ENCODE measurements at regions not wholly inside any gene's neighbourhood (a gene's known extent, or its start where the extent isn't known, plus 50 kb on each side); places are given as distances from the start of the nearest gene placed in this dataset.

DNA sequence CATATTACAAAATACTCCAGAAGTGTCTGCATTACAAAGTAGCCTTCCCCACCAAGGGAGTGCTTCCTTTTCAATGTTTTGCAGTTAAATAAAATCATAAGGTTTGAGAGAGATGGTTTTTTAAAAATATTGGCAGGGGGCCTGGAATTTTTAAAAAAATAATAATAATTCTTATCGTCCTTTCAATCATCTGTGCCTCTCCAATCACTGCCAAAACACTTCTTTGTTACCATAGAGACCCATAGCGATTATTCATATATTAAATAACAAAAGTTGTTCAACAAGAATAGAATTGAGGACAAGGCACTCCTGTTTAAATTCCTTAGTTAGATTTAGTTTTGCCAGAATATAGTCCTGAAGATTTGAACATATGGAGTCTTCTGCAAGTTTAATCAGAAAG lies 203.1 kb downstream of the FAT4 start:
- DNase-seq: no peak

DNA sequence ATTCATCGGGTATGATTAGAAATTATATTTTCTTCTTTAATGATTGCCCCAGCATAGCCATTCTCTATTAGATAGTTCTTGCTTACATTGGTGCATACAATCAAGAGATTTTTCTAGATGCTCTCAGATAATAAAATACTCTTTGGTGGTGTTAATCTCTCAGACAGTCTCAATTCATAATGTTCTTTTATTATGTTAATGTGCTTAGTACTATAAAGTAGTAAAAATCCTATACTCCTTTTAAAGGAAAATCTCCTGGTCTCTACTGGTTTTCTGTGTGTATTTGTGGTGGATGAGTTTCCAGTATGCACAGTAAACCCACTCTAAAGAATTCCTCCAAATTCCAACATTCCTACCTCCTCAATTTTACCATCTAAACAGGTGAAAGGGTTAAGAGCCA lies 203.5 kb downstream of the FAT4 start:
- DNase-seq: no peak

DNA sequence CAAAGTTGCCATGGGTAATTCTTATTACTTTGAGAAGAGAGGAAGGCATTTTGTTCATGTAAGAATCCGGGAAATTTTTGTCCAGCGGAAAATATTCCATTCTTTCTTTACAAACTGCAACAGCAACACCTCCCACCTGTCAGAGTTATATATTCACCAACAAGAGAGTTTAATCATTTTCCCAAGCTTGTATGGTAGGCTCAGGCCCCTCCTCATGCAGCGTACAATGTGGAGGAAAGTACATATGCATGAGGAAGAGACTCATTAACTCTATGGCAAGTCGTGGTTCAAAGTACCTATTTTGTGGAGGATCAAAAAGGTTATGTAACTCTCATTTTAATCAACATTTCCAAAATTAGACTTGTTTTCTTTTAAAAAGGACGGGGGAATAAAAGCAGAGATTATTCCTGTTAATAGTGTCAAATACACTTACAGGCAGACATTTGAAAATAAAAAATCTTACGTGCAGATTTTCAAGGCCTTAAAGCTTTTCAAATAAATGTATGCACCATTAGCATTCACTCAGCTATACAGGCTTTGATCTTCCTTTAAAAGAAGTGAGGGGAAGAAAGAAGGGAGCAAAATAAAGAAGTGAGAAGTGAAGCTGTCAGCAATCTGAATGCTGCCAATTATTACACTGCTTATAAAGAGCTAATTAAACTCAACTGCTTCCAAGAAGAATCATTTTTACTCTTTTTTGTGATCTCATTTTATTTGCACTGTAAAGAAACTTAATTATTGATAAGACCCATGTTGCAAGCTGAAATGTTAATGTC lies 204.8 kb downstream of the FAT4 start:
- DNase-seq: peak; percentile 2

DNA sequence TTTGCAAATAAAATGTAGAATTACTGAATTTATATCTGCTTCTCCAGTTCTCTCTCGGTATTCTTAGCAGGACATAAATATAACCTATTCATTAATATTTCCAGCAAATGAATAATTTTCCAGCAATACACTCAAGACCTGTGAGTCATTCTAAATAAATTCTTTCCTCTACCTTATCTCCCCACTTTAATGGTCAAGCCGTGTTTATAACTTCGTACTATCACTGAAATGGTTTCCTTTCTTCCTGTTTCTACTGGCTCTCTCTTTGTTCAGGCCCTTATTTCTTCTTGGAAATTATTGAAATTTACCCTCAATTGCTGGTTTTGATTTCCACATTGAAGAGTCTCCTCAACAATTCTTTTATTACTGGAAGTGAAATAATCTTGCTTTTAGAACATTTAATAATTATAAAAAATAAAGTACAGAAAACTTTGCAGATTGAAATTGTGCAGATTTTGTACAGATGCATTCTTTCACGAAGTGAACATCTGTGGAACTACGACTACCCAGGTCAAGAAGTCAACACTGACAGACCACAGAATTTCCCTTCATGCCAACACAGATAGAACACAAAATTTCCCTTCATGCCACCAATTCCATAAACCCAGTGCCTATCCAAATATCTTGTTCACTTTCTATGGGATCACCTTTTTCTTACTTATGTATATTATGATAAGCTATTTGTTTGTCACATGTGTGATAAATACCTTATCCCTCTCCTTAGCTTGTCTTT lies 205.7 kb downstream of the FAT4 start:
- DNase-seq: no peak

DNA sequence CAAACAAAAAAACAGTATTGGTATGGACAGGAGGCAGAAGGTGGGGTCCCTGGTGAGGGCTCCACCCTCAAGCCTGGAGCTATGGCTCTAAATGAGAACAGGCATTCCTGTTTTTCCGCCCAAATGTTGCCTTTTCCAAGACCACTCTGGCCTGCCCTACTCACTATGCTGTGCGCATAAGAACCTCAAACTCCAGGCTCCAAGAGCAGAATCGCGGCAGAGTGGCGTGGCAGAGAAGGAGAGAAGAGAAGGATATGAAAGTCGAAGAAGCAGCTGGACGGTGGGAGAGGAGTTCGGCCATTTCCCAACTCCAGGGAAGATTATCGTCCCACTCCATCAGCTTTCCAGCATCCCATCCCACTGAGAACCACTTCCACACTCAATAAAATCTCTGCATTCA lies 207.8 kb downstream of the FAT4 start:
- no peak for DNase-seq

DNA sequence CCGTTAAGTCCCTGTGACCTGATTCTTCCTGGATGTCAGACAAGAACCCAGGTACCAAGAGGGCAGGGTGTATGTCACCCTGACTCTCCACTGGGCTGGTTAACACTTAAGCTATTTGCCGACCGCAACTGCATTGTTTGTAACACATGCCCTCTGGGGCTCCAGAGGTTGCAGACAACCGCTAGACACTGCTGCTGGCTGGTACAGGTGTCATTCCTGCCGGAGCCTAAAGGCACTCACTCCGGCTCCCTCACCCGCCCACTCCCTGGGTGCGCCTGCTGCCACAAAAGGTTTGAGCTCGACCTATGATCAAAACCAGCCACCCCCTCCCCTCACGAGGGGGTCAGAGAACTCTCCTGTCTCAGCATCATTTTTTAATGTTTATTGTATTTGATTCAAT lies 208.2 kb downstream of the FAT4 start:
- peak; percentile 49 for DNase-seq

DNA sequence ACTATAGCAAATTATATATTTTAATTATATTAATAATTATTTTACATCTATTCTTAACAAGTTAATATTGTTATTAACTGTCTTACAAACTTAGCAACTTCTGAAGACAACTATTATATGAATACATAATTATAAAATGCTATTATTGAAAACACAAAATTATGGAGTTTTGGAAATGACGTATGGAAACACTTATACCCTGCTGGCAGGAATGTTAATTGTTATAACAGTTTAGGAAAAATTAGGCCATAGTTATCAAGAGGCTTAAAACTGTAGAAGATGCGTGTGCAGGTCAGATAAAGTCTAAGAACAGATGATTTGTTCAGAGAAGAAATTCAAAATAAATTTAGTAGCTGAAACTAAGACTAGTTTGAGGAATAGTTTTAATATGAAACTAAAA lies 211.7 kb downstream of the FAT4 start:
- no peak for DNase-seq

DNA sequence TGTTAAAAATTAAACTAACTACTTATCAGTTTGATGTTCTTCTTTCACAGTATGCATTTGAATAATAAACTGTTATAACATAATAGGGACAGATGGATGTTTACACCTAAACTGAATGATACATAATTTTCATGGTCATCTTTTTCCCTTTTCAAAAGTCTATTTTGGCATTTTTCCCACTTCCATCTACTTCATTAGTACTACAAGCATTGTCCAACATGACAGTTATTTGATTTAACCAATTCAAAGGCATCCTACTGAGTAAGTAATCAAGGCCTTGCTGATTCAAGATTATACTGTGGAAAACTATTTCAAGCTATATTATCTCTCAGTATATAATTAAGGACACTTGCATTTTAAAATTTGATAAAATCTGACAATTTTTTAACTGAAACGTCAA lies 212.9 kb downstream of the FAT4 start:
- DNase-seq: peak; percentile 95

DNA sequence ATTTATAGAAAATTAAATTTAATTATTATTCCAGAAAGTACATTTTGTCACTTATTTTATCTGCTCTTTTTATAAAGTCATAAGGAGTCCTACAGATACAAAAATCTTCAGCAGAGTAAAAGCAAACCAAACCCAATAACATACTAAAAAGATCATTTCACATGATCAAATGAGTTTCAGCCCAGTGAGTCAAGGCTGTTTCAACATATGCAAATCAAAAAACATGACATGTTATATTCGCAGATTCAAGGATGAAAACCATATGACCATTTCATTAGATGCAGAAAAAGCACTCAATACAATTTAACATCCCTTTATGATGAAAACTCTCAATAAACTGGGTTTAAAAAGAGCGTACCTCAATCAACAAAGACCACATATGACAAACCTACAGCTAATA lies 214.3 kb downstream of the FAT4 start:
- DNase-seq: no peak

DNA sequence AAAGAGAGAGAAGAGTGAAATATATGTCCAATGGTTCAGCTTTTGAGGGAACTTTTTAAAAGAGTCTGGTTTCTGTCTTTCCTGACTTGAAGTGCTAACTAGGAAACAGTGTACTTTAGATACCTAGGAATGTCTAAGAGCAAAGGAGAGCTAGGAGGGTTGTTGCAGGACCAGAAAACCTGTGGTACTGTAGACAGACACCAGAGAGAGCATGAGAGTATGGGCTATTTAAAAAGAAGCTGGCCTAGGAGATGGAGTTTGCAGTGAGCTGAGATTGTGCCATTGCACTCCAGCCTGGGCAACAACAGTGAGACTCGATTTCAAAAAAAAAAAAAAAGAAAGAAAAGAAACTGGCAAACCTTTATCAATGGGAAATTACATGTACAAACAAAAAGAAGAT lies 223.9 kb downstream of the FAT4 start:
- DNase-seq: no peak

DNA sequence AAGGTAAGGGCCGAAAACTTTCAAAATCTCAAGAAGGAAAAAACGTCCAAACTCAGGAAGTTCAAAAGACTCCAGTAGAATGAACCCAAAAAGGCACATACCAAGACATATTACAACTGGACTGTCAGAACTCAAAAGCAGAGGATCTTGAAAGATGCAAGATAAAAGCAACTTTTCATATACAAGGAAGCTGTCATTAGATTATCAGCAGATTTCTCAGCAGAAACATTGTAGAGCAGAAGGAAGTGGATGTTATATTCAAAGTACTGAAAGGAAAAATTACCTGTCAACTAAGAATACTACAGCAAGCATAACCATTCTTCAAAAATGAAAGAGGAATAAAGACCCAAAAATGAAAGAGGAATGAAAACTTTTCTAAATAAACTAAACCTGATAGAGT lies 224.9 kb downstream of the FAT4 start:
- no peak for DNase-seq

DNA sequence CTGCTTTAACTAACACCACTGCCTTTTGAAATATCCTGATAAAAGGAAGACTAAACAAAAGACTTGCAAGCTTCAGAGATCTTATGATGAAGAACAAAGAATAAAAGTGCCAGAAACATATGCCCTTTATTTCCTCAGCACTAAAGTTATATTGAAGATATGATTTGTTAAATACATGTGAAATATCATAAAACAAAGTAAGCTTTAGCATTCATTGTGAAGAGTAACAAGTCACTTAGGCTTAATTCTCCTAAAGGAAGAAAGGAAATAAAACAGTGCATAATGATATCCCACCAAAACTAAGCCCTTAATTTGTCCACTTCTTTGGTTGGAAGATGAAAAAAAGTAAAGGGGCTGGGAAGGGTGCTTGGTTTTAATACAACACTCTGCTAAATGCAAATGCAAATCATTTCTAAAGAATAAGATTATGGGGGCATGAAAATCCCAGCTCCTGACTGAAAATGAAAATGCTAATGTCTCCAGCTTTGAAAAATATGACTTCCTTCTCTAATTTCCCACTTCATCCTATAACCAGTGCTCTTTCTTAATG lies 227.2 kb downstream of the FAT4 start:
- no peak for DNase-seq

DNA sequence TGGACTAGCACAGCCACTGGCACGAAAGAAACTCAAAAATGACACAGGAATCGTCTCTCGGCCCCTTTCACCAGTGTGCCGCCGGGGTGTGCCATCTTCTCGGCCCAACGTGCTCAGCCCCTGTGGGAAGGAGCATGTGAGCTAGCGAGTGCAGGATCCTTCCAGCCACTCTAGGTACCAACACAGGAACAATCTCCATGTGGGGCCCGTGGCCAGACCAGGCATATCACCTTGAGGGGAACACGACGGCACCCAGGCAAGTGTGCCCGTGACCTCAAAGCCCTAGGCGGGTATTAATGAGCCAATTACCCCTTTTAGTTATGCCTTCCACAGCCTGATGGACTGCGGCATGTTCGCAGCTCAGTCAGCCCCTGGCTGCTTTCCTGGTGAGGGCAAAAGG lies 231.5 kb downstream of the FAT4 start:
- no peak for DNase-seq

DNA sequence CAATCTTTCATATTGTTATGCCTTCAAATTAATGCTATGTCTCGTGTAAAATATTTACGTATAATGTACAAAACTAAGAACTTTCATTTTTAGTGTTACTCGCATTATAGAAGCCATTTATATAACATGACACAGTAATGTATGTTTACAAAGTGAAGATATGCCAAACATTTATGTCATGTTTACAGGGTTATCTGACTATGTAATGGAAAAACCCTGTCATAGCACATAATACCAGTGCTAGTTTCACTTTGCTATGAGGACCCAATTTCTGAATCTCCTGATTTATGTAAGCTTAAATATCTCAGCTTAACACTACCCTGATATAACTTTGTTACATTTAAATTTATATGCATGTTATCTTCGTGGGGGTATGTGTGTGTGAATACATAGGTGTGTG lies 233.1 kb downstream of the FAT4 start:
- DNase-seq: no peak

DNA sequence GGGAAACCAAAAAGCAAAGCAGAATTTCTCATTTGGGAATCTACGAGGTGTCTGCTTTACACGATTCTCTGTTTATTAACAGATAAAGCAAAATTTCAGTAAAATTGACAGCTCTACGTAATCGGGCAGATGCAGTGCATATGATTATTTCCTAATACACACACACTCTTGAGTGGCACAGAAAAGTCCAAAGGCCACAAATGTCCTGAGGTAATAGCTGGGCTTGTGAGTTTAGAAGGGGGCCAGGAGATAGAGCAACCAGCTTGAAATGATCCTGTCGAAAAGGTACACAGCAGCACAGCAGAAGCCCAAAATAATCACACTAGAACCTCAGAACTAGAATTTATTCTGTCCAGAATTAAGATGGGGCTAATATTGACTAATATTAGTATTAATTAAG lies 236.0 kb downstream of the FAT4 start:
- no peak for DNase-seq

DNA sequence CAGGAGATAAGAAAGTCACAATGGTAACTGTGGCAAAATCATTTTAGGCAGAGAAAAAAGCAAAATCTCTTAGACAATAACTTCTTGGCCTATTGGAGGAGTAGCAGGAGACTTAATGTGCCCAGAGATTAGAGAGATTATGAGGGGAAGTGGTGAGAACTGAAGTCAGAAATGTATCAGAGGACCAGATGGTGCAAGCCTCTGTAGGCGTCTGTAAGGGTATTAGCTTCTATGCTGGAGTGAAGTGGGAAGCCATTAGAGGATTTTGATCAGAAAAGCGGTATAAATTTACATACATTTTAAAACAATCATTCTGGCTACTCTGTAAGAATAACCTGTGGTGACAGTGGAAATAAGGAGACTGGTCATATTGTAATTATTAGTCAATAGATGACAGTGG lies 236.7 kb downstream of the FAT4 start:
- DNase-seq: no peak

DNA sequence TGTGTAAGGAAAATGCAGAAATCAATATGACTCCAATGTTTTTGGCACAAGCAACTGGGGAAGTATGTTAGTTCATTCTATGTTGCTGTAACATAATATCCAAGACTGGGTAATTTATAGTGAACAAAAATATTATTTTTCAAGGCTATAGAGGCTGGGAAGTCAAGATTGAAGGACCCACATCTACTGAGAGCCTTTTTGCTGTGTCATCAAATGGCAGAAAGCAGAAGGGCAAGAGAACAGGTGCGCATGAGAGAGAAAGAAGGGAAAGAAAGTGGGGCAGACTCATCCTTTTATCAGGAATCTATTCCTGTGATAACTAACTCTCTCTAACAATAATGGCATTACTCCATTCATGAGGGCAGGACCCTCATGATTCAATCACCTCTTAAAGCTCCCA lies 237.2 kb downstream of the FAT4 start:
- no peak for DNase-seq

DNA sequence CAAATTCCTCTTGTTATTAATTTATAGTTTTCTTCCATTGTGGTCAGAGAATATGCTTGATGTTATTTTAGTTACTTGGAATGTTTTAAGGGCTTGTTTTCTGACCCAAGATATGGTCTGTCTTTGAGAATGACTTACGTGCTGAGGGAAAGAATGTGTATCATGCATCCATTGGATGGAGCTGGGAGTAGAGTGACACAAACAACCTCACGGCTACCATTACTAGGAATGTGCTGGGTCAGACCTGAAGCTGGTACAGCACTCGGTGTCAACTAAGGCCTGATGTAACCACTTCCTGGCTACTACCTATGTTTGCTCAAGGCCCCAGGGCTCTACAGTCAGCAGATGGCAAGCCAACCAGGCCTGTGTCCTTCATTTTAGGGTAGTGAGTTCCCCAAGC lies 257.8 kb downstream of the FAT4 start:
- DNase-seq: no peak

DNA sequence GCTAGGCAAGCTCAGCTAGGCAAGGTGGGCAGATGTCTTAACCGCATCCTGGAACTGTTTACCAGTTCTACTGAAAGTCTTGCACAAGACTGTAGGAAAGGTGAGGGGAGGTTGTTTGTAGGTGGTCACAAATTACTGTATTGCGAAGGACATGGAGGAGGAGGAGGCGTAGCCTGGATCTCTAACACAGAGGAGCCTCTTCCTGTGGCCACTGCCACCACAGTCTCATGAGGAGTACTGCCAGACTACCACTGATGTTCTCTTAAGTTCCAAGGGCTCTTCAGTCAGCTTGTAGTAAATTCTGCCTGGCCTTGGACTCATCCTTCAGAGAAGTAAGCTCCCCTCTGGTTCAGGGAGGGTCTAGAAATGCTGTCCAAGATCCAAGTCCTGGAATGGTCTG lies 258.6 kb downstream of the FAT4 start:
- no peak for DNase-seq

DNA sequence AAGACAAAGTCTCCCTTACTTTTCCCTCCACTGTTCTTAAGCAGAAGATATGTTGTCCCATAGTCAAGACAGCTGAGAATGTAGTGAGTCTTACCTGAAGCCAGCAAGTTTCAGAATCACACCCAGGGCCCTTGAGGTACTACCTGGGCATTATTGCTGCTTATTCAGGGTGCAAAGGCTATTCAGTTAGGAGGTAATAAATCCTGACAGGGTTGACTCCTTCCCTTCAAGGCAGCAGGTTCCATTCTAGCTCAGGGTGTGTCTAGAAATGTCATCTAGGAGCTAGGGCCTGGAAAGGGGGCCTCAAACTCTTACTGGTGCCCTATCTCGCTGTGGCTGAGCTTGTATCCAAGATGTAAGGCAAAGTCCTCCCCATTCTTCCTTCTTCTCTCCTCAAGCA lies 259.0 kb downstream of the FAT4 start:
- DNase-seq: no peak

DNA sequence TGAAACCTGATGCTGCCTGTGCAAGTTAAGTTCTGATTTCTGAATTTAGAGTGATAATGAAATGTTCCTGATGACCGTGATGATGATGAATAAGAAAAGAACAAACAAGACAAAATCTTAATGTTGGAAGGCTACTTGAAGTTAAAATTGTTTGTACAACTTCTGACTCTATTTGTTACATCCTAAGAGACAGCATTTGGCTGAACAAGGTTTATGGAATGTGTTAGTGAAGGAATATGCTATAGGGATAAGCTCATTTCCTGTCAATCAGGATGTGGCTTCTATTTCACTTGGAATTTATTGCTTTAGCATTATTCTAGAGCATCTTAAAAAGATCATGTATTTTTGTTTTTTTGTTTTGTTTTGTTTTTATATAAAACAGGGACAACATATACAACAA lies 267.5 kb downstream of the FAT4 start:
- no peak for DNase-seq

DNA sequence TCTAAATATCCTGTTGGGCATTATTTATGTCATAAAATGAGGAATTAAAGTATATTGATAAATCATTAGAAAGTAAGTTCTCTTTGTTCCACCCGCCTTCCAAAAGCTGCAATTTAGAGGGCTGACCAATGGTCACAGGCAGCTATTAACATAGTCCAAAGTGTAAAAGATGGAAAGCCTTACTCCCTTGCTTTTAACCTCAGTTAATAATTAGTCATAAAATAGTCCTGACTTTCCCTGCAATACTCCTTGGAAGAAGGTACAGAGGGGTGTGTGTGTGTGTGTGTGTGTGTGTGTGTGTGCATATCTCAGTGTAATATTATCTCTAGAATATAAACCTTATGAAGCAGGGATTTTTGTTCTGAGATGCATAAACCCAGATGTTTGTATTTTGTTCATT lies 275.4 kb downstream of the FAT4 start:
- DNase-seq: no peak

DNA sequence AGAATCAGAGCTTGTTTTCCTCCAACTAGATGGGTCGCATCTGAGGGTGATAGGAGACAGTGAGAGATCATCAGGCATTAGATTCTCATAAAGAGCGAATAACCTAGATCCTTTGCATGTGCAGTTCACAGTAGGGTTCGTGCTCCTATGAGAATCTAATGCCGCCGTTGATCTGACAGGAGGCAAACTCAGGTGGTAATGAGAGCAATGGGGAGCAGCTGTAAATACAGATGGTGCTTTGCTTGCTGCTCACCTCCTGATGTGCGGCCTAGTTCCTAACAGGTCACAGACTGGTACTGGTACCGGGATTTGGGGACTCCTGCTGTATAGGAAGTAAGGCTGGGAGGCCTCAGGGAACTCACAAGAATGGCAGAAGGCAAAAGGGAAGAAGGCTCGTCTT lies 276.5 kb downstream of the FAT4 start:
- no peak for DNase-seq

DNA sequence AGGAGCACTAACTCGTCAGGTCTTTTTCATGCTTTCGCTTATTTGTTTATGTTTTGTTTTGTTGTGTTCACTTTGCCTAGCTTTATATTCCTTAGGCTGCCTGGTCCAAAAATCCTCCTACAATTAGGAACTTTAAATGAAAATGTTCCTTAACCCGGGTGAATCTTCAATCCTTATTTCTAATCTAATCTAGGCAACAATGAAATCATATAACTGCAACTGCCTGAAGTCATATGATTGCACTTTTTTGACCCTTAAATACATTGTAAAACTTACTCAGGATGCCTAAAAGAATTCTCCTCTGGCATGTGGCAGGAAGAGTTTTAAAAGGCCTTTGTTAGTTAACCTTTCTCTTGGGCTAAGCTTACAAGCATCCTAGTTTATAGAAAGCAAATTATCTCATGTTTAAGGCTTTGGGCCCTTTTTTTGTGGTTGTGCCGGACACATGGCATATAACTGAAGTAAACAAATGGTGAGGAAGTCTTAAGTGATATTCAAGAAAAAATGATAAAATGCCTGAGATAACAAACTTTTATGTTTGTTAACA lies 279.4 kb downstream of the FAT4 start:
- no peak for DNase-seq
